ENCODE measurements at regions not wholly inside any gene's neighbourhood (a gene's known extent, or its start where the extent isn't known, plus 50 kb on each side); places are given as distances from the start of the nearest gene placed in this dataset.

DNA sequence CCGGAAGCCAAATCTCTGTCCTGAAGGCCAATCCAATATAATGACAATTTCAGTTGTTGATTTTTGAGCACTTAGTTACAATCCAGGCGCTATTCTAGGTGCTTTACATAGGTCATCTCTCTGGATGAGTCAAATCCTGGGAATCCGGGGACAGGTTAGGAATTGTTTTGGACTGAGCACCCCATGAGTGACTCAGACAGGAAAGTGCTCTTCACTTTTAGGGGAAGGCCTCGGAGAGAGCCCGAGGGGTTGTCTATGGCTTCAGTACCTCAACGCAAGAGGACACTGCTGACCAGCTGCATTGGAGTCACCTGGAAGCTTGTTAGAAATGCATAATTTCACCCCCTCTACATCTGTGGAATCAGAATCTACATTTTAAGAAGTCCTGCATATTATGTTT is 108.8 kb downstream of the IRX5 start:
- H3K4me3 ChIP-seq (replicated peaks; ENCODE audit: low read depth, low read length), result no peak overlapping the region
- H3K36me3 ChIP-seq (ENCODE audit: control insufficient read depth, insufficient read depth, low read length), result no peaks in the 10 kb centered on the region
- DNase-seq (ENCODE audit: extremely low read depth, insufficient read length), result no peak
- TF ChIP-seq, protein P1, sequence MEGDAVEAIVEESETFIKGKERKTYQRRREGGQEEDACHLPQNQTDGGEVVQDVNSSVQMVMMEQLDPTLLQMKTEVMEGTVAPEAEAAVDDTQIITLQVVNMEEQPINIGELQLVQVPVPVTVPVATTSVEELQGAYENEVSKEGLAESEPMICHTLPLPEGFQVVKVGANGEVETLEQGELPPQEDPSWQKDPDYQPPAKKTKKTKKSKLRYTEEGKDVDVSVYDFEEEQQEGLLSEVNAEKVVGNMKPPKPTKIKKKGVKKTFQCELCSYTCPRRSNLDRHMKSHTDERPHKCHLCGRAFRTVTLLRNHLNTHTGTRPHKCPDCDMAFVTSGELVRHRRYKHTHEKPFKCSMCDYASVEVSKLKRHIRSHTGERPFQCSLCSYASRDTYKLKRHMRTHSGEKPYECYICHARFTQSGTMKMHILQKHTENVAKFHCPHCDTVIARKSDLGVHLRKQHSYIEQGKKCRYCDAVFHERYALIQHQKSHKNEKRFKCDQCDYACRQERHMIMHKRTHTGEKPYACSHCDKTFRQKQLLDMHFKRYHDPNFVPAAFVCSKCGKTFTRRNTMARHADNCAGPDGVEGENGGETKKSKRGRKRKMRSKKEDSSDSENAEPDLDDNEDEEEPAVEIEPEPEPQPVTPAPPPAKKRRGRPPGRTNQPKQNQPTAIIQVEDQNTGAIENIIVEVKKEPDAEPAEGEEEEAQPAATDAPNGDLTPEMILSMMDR (IDR thresholded peaks at IDR 0.05; ENCODE audit: insufficient read depth, low read length, poor library complexity, severe bottlenecking), result no peak
- no peaks in the 10 kb centered on the region; the same call in 1 of the 2 replicates for H3K27me3 ChIP-seq (replicated peaks; ENCODE audit: control insufficient read depth, insufficient read depth, low read length)

DNA sequence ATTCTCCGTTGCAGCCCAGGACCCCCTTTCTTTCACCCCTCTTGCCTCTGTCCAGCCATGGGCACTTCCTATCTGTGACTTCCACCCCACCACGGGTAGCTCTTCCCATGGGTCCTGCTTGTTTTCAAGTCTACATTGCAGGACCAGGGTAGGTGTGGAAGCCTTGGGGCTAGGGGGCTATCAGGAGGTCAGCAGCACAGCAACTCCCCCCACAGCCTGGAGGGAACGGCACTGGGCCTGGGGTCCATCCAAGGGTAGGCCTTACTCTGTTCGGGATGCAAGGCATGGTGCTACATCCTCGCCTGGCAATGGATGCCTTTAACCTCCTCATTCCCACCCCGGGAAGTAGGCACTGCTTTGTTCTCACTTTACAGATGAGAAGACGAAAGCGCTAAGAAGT is 109.3 kb downstream of the IRX5 start:
- no peaks in the 10 kb centered on the region; the same call in 1 of the 2 replicates for H3K27me3 ChIP-seq (replicated peaks; ENCODE audit: control insufficient read depth, insufficient read depth, low read length)
- H3K4me3 ChIP-seq (replicated peaks; ENCODE audit: low read depth, low read length), result no peak overlapping the region
- TF ChIP-seq, protein P1 (IDR thresholded peaks at IDR 0.05; ENCODE audit: insufficient read depth, low read length, poor library complexity, severe bottlenecking), result no peak
- no peak for DNase-seq (ENCODE audit: extremely low read depth, insufficient read length)
- H3K36me3 ChIP-seq (ENCODE audit: control insufficient read depth, insufficient read depth, low read length), result no peaks in the 10 kb centered on the region

DNA sequence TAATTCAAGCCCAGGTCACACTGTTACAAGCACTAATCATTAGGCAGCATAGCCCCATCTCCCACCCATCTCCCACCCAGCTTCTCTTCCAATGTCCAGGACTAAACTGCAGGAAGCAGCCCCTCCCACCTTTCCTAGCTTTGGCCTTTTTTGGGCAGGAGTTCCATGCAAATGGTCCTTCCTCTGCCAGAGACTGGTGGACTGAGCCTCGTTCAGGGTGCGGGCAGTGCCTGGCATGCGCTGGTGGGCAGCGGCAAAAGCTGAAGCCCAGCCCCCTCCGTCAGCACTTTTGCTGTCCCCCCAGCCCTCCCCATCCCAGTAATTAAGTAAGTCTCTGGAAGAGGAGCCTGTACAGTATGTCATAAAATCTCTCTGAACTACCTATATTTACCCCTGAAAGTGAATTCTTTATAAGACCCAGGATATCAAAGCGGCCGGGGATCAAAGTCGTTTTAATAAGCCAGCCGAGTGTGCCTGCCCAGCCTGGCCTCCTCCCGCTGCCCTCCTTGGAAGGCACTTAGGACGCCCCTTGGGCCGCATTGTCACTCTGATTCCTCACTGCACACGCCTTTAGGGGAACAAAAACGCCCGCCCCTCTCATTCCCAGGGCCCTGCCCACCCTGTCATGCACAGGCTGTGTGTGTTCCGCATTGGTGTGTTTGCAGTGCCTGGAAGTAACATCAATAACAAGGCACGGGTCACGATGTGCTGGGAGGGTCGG is 109.9 kb downstream of the IRX5 start:
- TF ChIP-seq, protein P1 (IDR thresholded peaks at IDR 0.05; ENCODE audit: insufficient read depth, low read length, poor library complexity, severe bottlenecking), result no peak
- DNase-seq (ENCODE audit: extremely low read depth, insufficient read length), result no peak
- Histone ChIP-seq H3K36me3 (ENCODE audit: control insufficient read depth, insufficient read depth, low read length) (no peaks in the 10 kb centered on the region), H3K27me3 (replicated peaks; ENCODE audit: control insufficient read depth, insufficient read depth, low read length) (no peaks in the 10 kb centered on the region; the same call in 1 of the 2 replicates), H3K4me3 (replicated peaks; ENCODE audit: low read depth, low read length) (no peak overlapping the region)

DNA sequence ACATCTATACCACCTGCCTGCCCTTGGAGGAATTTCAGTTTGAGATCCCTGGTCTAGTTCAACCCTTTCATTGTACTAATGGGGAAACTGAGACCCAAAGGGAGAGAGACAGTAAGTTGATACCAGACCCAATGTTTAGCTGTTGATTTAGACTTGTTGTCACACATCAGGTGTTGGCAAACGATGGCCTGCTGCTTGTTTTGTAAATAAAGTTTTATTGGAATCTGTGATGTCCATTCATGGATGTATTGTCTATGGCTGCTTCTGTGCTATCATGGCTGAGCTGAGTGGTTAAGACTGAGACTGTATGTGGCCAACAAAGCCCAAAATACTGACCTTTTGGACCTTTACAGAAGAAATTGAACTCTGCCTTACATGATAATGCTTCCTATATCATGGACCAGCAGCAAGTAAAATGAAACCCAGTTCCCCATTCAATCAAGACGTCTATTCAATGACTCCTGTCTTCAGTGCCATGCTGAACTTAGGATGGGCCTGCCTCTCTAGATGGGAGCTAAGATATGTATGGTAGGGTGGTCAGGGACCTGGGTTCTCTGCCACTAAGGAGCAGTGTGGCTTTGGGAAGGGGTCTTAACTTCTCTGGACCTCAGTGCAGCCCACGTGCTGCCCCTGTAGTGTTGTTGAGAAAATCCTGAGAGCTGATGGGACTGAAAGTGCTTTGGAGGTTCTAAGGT is 111.0 kb downstream of the IRX5 start:
- Histone ChIP-seq H3K36me3 (ENCODE audit: control insufficient read depth, insufficient read depth, low read length) (no peaks in the 10 kb centered on the region), H3K27me3 (replicated peaks; ENCODE audit: control insufficient read depth, insufficient read depth, low read length) (no peaks in the 10 kb centered on the region; the same call in 1 of the 2 replicates), H3K4me3 (replicated peaks; ENCODE audit: low read depth, low read length) (no peak overlapping the region)
- DNase-seq (ENCODE audit: extremely low read depth, insufficient read length), result no peak
- TF ChIP-seq, protein P1 (IDR thresholded peaks at IDR 0.05; ENCODE audit: insufficient read depth, low read length, poor library complexity, severe bottlenecking), result no peak

DNA sequence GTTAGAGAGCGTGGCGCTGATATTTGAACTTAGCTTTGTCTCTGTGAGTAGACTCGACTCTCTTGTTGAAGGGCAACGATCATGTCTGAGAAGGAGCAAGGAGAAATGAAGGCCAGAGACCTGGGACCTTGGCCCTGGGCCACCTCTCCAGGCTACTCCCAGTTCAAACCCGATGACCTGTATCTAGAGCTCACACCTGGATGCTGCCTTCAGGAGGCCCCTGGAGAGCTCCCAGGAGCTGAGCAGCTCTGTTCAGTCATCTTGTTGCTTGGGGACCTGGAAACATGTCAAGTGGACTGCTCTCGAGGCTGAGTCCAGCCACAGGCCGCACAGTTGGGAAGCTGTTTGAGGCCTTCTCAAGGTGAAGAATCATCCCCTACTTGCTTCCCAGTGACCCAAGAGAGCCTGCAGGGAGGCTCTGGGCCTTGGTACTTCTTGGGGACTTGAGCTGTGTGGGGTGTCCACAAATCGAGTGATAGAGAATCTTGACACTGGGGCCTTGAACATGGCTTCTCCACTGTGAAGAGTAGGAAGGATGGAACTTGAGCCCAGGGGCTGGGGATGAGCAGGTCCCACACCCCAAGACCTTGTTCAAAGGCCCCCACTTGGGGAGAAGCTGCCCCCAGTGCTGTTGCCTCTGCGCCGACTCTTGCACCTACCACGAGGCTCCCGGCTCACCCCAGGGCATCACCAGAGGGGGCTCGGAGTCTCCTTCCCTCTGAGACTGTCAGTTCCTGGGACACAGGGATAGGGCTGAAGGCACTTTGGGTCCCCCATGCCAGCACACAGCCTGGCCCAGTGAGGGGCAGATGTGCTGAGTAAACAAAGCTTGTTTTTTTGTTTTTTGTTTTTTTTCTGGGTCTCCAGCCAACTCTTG is 112.1 kb downstream of the IRX5 start:
- no peak overlapping the region for H3K4me3 ChIP-seq (replicated peaks; ENCODE audit: low read depth, low read length)
- no peak for DNase-seq (ENCODE audit: extremely low read depth, insufficient read length)
- TF ChIP-seq, protein P1 (IDR thresholded peaks at IDR 0.05; ENCODE audit: insufficient read depth, low read length, poor library complexity, severe bottlenecking), result no peak

More for the DNA sequence above, 112.1 kb downstream of the IRX5 start:
- Histone ChIP-seq H3K27me3 (replicated peaks; ENCODE audit: control insufficient read depth, insufficient read depth, low read length) (no peaks in the 10 kb centered on the region; the same call in 1 of the 2 replicates), H3K36me3 (ENCODE audit: control insufficient read depth, insufficient read depth, low read length) (no peaks in the 10 kb centered on the region)
